AG10803 (cell line): ENCODE measurements at regions not wholly inside any gene's neighbourhood (a gene's known extent, or its start where the extent isn't known, plus 50 kb on each side); places are given as distances from the start of the nearest gene placed in this dataset.

Source experiments
- DNase-seq: peaks from one replicate; pipeline ENCODE4 v3.0.0; 2010; ENCODE audit warnings: low read depth
- H3K4me3 ChIP-seq: 2 replicates; pipeline ENCODE4 v1.5.1; 2011; ENCODE audit warnings: mild to moderate bottlenecking, low read length, control low read depth
- TF ChIP-seq, protein P1 (sequence below): conservative IDR thresholded peaks from 2 replicates; pipeline ENCODE4 v1.5.1; 2011; ENCODE audit warnings: mild to moderate bottlenecking, low read length, control low read depth, inconsistent platforms

- no peak for DNase-seq
- TF ChIP-seq, protein P1, sequence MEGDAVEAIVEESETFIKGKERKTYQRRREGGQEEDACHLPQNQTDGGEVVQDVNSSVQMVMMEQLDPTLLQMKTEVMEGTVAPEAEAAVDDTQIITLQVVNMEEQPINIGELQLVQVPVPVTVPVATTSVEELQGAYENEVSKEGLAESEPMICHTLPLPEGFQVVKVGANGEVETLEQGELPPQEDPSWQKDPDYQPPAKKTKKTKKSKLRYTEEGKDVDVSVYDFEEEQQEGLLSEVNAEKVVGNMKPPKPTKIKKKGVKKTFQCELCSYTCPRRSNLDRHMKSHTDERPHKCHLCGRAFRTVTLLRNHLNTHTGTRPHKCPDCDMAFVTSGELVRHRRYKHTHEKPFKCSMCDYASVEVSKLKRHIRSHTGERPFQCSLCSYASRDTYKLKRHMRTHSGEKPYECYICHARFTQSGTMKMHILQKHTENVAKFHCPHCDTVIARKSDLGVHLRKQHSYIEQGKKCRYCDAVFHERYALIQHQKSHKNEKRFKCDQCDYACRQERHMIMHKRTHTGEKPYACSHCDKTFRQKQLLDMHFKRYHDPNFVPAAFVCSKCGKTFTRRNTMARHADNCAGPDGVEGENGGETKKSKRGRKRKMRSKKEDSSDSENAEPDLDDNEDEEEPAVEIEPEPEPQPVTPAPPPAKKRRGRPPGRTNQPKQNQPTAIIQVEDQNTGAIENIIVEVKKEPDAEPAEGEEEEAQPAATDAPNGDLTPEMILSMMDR, result no peak
- no peak overlapping the region for H3K4me3 ChIP-seq
Observed at GRCh38 chr17:31663576-31663975, 195.5 kb downstream of the COPRS start.

- DNase-seq, result no peak
- TF ChIP-seq, protein P1, result no peak
- no peak overlapping the region for H3K4me3 ChIP-seq
Observed at GRCh38 chr17:31660684-31661083, 198.4 kb downstream of the COPRS start.

DNA sequence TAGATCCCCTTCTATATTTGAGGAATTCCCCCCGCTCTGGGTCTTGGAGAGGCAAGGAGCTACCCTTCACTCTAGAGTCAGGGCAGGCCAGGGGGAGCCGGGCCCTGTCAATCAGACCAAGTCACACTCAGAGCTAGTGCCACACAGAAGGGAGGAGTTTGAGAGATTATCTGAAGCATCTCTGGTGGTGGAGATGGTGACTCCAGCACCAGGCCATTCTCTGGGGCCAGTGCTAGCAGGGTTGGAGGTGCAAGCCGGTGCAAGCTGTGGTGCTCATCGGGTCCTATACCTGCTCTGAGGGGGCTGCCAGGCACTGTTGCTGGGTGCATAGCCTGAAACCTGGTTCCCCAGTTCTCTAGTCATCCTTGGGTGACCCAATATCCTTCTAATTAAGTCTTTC lies 201.2 kb downstream of the COPRS start:
- no peak for DNase-seq
- TF ChIP-seq, protein P1, result no peak
- no peak overlapping the region for H3K4me3 ChIP-seq

DNA sequence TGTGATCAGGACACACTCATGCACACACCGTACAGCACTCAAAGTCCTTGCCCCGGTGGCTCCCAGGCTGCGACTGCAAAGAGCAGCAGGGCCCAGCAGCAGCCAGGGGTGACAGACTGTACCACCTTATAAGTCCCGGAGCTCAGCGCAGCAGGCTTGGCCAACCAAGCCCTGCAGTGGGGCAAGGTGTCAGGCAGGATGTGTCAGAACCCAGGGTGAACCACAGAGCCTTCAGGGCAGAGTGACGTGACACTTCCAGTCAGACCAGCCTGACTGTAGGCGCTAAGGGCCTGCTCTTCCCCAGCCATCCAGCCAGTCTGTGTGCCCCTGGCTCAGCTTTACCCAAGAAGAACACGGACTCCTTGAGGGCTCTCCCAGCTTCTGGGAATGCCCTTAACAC lies 204.1 kb downstream of the COPRS start:
- H3K4me3 ChIP-seq, result no peak overlapping the region
- TF ChIP-seq, protein P1, result no peak
- no peak for DNase-seq

- DNase-seq, result no peak
- TF ChIP-seq, protein P1, result no peak
- H3K4me3 ChIP-seq, result no peak overlapping the region
Observed at GRCh38 chr17:31653691-31654090, 205.4 kb downstream of the COPRS start.

GRCh38 chr17:31650756-31651520 lies 208.1 kb downstream of the COPRS start:
- TF ChIP-seq, protein P1, result no peak

DNA sequence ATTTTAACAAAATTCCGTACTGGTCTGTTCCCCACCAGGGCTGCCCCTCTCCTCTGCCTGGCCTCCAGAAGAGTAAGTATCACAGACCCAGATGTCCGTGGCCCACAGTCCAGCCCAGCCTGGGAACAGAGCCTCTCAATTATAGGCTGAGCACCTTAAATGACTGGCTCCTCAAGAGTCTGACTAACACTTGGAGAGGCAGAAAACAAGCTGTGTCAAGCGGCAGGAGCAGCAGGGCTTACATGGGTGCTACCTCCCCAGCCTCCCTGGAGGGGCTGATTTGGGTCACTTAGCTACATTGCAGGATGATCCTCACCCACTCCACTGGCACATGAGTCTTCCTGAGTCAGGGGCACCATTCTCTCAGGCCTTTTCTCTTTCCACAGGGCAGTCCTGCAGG lies 209.7 kb downstream of the COPRS start:
- TF ChIP-seq, protein P1, result no peak
- H3K4me3 ChIP-seq, result no peak overlapping the region
- DNase-seq, result no peak

More at GRCh38 chr17:31650756-31651520, 208.1 kb downstream of the COPRS start:
- no peak for DNase-seq
- H3K4me3 ChIP-seq, result no peak overlapping the region
